GM21737 (cell line): ENCODE measurements at regions not wholly inside any gene's neighbourhood (a gene's known extent, or its start where the extent isn't known, plus 50 kb on each side); places are given as distances from the start of the nearest gene placed in this dataset.

Source experiments
- ATAC-seq: cut with Tn5 transposase; IDR thresholded peaks from one replicate; pipeline ENCODE4 v1.9.1; 2021; ENCODE audit warnings: mild to moderate bottlenecking, moderate library complexity; ENCODE audit not compliant: unreplicated experiment

- no peak for ATAC-seq
These were observed 87.7 kb upstream of the AKIP1 start for GRCh38 chr11:8823174-8823742.

- no peak for ATAC-seq
These were observed 84.7 kb upstream of the AKIP1 start for GRCh38 chr11:8826139-8826786.

GRCh38 chr11:8826901-8827560 lies 84.0 kb upstream of the AKIP1 start:
- ATAC-seq = no peak

- no peak for ATAC-seq
These were observed 82.9 kb upstream of the AKIP1 start for GRCh38 chr11:8828046-8828445.

GRCh38 chr11:8828580-8829361 lies 82.2 kb upstream of the AKIP1 start:
- ATAC-seq = no peak

GRCh38 chr11:8829556-8829955 lies 81.4 kb upstream of the AKIP1 start:
- no peak for ATAC-seq

- ATAC-seq = no peak
These were observed 80.3 kb upstream of the AKIP1 start for GRCh38 chr11:8830641-8831040.

- no peak for ATAC-seq
These were observed 79.1 kb upstream of the AKIP1 start for GRCh38 chr11:8831861-8832260.

- peak; percentile 88 for ATAC-seq
These were observed 78.3 kb upstream of the AKIP1 start for GRCh38 chr11:8832571-8833260.

- no peak for ATAC-seq
These were observed 77.2 kb upstream of the AKIP1 start for GRCh38 chr11:8833568-8834315.

- ATAC-seq = no peak
These were observed 76.6 kb upstream of the AKIP1 start for GRCh38 chr11:8834379-8834778.

- no peak for ATAC-seq
These were observed 72.7 kb upstream of the AKIP1 start for GRCh38 chr11:8838248-8838647.

GRCh38 chr11:8839306-8839956 lies 71.6 kb upstream of the AKIP1 start:
- no peak for ATAC-seq

GRCh38 chr11:8839957-8840945 lies 70.7 kb upstream of the AKIP1 start:
- no peak for ATAC-seq

- no peak for ATAC-seq
These were observed 69.1 kb upstream of the AKIP1 start for GRCh38 chr11:8841899-8842298.

- no peak for ATAC-seq
These were observed 52.2 kb upstream of the AKIP1 start for GRCh38 chr11:8858808-8859207.
